EL (cell line): ENCODE measurements at regions not wholly inside any gene's neighbourhood (a gene's known extent, or its start where the extent isn't known, plus 50 kb on each side); places are given as distances from the start of the nearest gene placed in this dataset.
"Not testable (repeated sequence)": the region's sequence is repeated elsewhere in the genome, so short reads cannot be mapped to it uniquely, and the experiment has no call there.

Experiments used
- DNase-seq: peaks from one replicate; pipeline ENCODE4 v3.0.0-alpha.2; 2016

DNA sequence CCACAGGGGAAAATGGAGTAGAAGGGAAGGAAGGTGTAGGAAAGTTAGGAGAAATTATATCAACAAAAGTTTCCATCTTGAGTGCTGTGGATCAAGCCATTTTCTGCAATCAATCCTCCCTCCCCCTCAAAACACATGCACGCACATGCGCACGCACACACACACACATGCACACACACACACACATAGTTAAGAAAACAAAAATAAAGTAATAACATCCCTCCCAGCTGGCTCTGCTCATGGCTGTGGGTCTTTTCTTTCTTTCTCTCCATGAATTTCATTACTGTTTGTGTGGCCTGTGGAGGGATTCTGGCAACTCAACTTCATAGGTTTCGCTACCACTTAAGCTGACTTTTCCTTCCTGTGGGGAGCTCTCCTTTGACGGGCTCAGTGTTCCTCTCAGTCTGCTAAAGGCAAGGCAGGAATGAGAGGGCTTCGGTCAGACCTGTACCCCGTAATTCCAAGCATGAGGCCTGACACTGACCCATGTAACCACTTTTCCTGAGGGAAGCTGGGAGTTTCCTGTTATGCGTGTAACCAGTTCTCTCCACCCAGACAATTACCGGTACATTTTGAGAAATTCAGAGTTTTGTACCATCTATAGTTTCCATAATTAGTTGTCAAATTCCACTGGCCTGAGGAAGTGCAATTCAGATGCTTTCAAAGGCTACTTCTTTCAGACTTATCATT is 79.8 kb downstream of the ZNF92 start:
- DNase-seq: no peak

GRCh38 chr7:65454469-65454868 is 80.8 kb downstream of the ZNF92 start:
- DNase-seq: no peak

DNA sequence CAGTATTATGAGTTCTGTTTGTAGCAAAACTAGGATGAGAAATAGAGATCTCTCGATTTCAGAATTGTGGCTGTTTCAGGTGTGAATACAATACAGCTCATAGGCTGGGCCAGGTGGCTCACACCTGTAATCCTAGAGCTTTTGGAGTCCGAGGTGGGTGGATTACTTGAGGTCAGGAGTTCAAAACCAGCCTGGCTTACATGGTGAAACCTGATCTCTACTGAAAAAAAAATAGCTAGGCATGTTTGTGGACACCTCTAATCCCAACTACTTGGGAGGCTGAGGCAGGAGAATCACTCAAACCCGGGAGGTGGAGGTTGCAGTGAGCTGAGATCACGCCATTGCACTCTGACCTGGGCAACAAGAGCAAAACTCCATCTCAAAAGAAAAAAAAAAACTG is 81.4 kb downstream of the ZNF92 start:
- DNase-seq: not testable (repeated sequence)

DNA sequence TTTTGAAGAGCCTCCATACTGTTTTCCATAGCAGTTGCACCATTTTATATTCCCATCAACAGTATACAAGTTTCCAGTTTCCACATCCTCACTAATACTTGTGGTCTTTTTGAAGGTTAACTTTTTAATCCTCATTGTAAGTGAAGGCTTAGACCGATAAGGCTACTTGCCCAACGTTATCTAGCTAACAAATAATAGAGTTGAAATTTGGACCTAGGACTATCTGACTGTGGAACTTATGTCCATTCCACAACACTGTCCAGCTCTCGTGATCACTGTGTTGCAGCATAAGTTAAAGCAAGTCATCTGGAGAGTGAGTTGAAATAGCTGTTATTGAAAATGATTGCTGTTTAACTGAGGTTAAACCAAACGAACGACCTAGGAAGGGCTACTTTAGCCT is 84.0 kb downstream of the ZNF92 start:
- no peak for DNase-seq

DNA sequence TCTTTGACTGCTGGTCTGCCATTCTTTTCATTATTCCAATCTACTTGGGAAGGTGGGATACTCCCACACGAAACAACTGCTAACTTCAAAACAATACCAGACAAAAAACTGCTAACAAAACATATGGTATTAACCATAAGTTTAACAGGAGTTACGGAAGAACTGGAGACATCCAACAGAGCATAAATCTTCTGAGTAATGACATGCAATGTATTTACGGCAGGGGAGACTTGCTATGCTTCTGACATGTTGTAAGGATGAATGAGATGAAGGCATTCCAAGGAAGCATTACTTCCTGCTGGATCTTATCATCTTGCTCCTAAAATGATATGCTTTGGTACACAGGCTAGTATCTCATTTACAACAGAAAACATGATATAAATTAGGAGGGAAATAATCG is 85.8 kb downstream of the ZNF92 start:
- no peak for DNase-seq

DNA sequence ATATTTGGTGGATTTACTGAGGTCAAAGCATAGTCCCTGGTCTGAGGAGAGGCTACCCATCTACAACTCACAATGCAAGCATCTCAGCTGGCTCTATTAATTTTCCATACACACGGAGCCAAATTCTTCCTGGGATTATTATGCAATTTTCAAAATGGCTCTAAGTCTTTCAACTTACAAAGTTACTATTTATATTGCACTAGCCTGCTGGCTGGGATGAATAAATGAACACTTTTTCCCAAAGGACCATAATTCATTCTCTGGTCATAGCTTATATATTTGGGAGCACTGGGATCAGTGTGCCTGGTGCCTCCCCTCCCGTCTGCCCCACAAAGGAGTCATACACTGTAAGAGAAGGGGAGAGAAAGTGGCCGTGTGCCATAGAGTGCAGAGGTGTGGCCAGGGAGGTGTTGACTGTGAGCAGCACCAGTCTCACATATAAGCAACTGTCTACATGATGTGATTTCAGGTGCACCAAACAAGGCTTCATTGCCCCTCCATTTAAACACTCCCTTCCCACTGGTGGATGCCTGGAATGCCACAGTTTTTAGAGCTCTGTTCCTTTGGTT is 88.6 kb downstream of the ZNF92 start:
- no peak for DNase-seq

DNA sequence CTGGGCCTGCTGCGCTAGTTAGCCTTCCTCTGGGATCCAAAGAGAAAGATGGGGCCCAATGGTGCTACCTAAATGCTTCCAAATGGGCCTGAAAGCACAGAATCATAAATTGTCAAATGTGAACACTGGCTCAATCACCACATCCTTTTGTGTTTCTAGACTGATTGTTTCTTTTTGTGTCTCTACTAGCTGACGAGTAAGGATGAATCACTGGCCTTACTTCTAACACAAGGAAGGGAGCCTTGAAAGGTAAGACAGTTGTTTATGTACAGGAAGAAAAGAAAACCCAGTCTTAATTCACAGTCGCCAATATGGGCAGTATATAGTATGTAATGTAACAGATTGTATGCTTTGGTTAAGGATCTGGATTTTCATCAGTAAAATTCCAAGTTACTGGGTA is 89.5 kb downstream of the ZNF92 start:
- no peak for DNase-seq

GRCh38 chr7:65469919-65470558 is 96.4 kb downstream of the ZNF92 start:
- not testable (repeated sequence) for DNase-seq

DNA sequence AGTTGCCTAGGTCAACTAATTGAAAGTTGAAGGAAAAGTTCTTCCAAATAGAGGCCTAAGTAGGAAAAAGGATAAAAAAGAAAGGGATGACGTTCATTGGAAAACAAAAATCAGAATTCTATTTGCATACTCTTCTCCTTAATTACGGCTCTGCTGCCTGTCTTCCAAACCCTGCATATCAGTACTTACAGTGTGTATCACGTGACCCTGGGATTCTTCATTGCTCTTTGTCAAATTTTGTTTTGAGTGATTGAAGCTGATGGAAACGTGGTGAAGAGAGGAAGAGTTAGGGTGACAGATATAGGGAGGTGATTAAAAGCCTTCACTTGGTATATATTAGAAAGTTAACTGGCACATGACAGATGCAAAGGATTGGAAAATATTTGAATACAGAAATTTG is 97.9 kb downstream of the ZNF92 start:
- no peak for DNase-seq

DNA sequence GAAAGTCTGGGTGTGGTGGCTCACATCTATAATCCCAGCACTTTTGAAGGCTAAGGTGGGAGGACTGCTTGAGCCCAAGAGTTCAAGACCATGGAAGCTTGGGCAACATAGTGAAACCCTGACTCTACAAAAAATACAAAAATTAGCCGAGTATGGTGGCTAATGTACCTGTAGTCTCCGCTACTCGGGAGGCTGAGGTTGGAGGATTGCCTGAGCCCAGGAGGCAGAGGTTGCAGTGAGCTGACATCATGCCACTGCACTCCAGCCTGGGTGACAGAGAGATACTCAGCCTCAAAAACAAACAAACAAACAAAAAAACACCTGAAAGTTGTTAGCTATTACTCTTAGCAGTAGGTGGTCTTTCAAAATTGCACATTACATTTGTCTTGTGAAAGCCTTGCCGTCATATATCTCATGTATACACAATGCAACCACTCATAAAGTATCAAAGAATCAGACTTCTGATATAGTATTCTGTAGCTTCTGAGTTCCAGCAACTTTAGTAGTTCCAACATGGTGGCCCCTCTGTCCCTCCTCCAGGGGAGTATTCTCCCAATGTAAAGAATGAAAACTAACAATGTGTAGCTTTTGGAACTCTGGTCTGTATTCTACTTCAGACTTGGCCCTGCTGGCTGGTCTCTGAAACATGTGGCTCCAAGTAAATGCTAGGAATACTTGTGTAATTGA is 101.5 kb downstream of the ZNF92 start:
- DNase-seq: no peak

GRCh38 chr7:65475734-65476319 is 102.2 kb downstream of the ZNF92 start:
- no peak for DNase-seq

- peak; percentile 31 for DNase-seq
Measured at GRCh38 chr7:65477326-65477725, 103.7 kb downstream of the ZNF92 start.

- no peak for DNase-seq
Measured at GRCh38 chr7:65489260-65489767, 115.7 kb downstream of the ZNF92 start.

- not testable (repeated sequence) for DNase-seq
Measured at GRCh38 chr7:65496697-65497096, 123.0 kb downstream of the ZNF92 start.

DNA sequence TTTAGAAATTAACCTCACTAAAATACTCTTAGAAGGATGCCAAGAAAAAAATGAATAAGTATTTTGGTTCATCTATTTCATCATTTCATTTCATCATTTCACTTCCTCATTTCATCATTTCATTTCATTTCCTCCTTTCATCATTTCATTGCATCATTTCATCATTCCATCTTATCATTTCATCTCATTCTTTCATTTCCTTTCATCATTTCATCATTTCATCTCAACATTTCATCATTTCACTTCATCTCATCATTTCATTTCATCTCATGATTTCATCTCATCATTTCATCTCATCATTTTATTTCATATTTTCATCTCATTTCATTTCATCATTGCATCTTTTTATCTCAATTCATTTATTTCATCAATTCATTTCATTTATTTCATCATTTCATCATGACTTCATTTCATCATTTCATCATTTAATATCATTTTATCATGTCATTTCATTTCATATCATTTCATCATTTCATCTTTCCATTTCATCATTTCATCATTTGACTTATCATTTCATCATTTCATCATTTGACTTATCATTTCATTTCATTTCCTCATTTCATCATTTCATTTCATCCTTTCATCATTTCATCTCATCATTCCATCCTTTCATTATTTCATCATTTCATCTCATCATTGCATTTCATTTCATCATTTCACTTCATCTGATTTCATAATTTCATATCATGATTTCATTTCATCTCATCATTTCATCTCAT is 129.9 kb downstream of the ZNF92 start:
- DNase-seq: no peak

GRCh38 chr7:65504504-65505319 is 131.1 kb downstream of the ZNF92 start:
- not testable (repeated sequence) for DNase-seq

DNA sequence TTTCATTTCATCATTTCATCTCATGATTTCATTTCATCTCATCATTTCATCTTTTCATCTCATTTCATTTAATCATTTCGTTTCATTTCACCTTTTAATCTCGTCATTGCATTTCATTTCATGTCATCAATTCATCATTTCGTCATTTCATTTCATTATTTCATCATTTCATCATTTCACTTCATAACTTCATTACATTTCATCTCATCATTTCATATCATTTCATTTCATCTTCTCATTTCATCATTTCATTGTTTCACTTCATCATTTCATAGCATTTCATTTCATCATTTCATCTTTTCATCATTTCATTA is 131.6 kb downstream of the ZNF92 start:
- not testable (repeated sequence) for DNase-seq

DNA sequence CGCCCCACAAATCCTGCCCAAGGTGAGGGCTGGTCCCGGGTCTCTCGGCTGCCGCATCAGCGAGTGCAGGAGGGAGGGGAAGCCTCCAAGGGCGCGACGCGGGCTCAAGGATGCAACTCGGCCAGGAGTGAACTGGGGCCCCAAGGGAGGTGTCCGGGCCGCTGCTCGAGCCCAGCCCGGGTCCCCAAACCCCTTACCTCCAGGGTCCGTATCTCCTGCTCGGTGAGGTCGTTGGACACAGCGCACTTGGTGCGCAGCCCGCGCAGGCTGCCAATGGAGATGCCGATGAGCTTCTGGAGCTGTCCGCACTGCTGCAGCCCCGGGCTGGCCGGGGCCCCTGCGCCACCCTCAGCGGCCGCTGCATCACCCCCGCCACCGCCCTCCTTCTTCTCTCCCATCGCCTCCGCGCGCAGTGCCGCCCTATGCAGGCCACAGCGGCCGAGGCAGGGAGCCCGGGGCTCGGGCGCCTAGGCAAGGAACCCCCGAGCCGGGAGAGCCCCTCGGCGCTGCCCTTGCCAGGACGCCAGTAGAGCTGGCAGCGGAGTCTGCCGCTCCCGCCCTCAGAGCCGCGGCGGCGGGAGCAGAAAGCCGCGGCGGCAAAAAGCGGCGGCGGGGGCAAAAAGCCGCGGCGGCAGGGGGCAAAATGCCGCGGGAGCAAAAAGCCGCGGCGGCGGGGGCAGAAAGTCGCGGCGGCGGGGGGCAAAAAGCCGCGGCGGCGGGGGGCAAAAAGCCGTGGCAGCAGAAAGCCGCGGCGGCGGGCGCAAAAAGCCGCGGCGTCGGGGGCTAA is 135.1 kb downstream of the ZNF92 start:
- not testable (repeated sequence) for DNase-seq

GRCh38 chr7:65509368-65510186 is 135.9 kb downstream of the ZNF92 start:
- DNase-seq: peak; percentile 4

- DNase-seq: not testable (repeated sequence)
Measured at GRCh38 chr7:65510187-65510538, 136.5 kb downstream of the ZNF92 start.
